ENCODE measurements at regions not wholly inside any gene's neighbourhood (a gene's known extent, or its start where the extent isn't known, plus 50 kb on each side); places are given as distances from the start of the nearest gene placed in this dataset.

GRCh38 chr1:38700077-38700470 is 159.5 kb downstream of the RRAGC start:
- TF ChIP-seq POLR2AphosphoS5 (IDR thresholded peaks at IDR 0.05; ENCODE audit: low read depth, low read length) (no peak), TAF1 (IDR thresholded peaks at IDR 0.05; ENCODE audit: borderline replicate concordance, insufficient read depth, low read length) (no peak), REST (IDR thresholded peaks at IDR 0.05; ENCODE audit: insufficient read depth in 1 of 2, low read depth in 2 of 2, low read length in 2 of 2) (no peak)

All from PFSK-1 (cell line).